ENCODE measurements at regions not wholly inside any gene's neighbourhood (a gene's known extent, or its start where the extent isn't known, plus 50 kb on each side); places are given as distances from the start of the nearest gene placed in this dataset.

GRCh38 chrX:127389900-127390299 is 570.4 kb downstream of the PRR32 start:
- TF ChIP-seq POLR2A (IDR thresholded peaks at IDR 0.05) = no peak
- TF ChIP-seq, protein P1, sequence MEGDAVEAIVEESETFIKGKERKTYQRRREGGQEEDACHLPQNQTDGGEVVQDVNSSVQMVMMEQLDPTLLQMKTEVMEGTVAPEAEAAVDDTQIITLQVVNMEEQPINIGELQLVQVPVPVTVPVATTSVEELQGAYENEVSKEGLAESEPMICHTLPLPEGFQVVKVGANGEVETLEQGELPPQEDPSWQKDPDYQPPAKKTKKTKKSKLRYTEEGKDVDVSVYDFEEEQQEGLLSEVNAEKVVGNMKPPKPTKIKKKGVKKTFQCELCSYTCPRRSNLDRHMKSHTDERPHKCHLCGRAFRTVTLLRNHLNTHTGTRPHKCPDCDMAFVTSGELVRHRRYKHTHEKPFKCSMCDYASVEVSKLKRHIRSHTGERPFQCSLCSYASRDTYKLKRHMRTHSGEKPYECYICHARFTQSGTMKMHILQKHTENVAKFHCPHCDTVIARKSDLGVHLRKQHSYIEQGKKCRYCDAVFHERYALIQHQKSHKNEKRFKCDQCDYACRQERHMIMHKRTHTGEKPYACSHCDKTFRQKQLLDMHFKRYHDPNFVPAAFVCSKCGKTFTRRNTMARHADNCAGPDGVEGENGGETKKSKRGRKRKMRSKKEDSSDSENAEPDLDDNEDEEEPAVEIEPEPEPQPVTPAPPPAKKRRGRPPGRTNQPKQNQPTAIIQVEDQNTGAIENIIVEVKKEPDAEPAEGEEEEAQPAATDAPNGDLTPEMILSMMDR (IDR thresholded peaks at IDR 0.05) = no peak
- no peak for TF ChIP-seq POLR2AphosphoS5 (IDR thresholded peaks at IDR 0.05)
